ENCODE measurements at regions not wholly inside any gene's neighbourhood (a gene's known extent, or its start where the extent isn't known, plus 50 kb on each side); places are given as distances from the start of the nearest gene placed in this dataset.

GRCh38 chr2:145144131-145144728, 624.3 kb upstream of the ZEB2 start:
- no peak overlapping the region for H3K27ac Mint-ChIP-seq
- no peak overlapping the region for H3K4me3 Mint-ChIP-seq
- H3K9me3 Mint-ChIP-seq: no peaks in the 10 kb centered on the region
- DNase-seq (ENCODE audit: low spot score in 2 of 2) (no peak), ATAC-seq (ENCODE audit: low read depth) (no peak)
- no peaks in the 10 kb centered on the region for H3K4me1 Mint-ChIP-seq
- H3K27me3 Mint-ChIP-seq: no peaks in the 10 kb centered on the region
- H3K36me3 Mint-ChIP-seq: no peaks in the 10 kb centered on the region

DNA sequence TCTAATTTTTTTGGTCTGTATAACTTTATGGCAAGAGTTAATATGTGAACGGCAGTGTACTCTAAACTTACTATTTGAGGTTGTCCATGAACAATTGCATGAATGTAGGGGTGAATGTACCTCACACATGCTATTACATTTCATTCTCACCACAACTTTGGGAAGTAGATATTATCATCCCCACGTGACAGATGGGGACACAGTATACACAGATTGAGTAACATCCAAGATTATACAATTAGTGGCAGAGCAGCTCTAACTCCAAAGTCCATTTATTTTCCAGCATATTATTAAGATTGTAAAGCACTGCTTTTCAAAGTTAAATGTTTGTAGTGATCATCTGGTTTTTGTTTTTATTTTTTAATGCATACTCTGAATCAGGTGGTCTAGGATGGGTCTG, 622.1 kb upstream of the ZEB2 start:
- Mint-ChIP-seq H3K9me3 (no peaks in the 10 kb centered on the region), H3K4me3 (no peak overlapping the region), H3K27me3 (no peaks in the 10 kb centered on the region), H3K4me1 (no peaks in the 10 kb centered on the region), H3K27ac (no peak overlapping the region), H3K36me3 (no peaks in the 10 kb centered on the region)
- ATAC-seq (ENCODE audit: low read depth) (no peak), DNase-seq (ENCODE audit: low spot score in 2 of 2) (no peak)

DNA sequence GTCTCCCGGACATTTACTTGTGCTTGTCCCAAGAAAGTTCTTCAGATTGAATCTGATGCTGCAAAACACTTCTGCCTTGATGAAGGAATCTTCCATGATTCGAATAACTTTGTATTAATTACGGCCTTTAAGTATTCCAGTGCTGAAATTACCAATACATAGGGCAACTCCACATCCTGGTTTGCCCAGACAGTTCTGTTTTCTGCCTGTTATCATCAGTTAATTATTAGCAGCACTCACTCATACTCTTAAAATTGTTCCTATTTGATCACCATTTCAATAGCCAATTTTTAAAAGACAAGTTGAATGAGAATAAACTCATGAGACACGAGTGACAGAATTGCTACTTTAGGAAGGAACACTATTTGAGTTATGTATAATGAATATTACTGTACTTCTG, 620.7 kb upstream of the ZEB2 start:
- no peaks in the 10 kb centered on the region for H3K36me3 Mint-ChIP-seq
- H3K27me3 Mint-ChIP-seq: no peaks in the 10 kb centered on the region
- H3K4me3 Mint-ChIP-seq: no peak overlapping the region
- H3K27ac Mint-ChIP-seq: no peak overlapping the region
- DNase-seq (ENCODE audit: low spot score in 2 of 2): no peak
- no peaks in the 10 kb centered on the region for H3K4me1 Mint-ChIP-seq
- ATAC-seq (ENCODE audit: low read depth): no peak
- H3K9me3 Mint-ChIP-seq: no peaks in the 10 kb centered on the region

GRCh38 chr2:145138626-145139025, 618.7 kb upstream of the ZEB2 start:
- Mint-ChIP-seq H3K27ac (no peak overlapping the region), H3K4me1 (no peaks in the 10 kb centered on the region), H3K4me3 (no peak overlapping the region), H3K9me3 (no peaks in the 10 kb centered on the region), H3K36me3 (no peaks in the 10 kb centered on the region), H3K27me3 (no peaks in the 10 kb centered on the region)
- ATAC-seq (ENCODE audit: low read depth) (no peak), DNase-seq (ENCODE audit: low spot score in 2 of 2) (no peak)

DNA sequence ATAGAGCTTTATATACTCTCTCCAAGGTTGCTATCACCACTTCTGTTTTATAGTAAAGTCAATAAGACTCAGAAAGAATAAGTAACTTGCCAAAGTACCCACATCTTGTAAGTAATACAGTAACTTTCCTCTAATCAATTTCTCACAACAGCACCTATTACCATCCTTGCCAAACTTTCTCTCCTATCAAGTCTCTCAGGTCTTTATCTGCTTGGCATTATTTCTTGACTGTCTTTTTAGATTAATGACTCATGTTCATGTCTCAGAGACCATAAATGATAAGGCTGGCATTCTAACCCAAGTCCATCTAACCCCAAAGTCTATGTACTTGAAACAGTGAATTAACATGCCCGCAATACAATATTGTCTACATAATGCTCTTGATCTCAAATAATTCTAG, 618.0 kb upstream of the ZEB2 start:
- DNase-seq (ENCODE audit: low spot score in 2 of 2) (no peak), ATAC-seq (ENCODE audit: low read depth) (no peak)

DNA sequence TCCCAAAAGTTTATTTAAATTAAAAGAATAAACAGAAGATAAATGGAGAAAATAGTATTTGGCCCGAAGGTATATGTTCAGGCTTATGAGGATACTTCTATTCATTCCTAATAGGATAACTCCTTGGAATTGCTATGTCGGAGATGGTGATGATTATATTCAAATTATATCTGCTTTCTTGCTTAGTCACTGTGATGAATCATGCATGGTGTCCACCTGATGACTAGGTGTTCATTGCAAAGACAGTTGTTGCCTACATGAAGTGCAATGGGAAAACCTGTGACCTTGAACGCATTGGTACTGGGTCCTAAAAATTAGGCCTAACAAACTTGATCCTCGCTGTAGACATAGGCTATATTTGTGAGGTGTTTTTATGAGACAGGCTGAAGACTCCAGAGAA, 617.3 kb upstream of the ZEB2 start:
- Mint-ChIP-seq H3K27ac (no peak overlapping the region), H3K9me3 (no peaks in the 10 kb centered on the region), H3K27me3 (no peaks in the 10 kb centered on the region), H3K4me1 (no peaks in the 10 kb centered on the region), H3K36me3 (no peaks in the 10 kb centered on the region), H3K4me3 (no peak overlapping the region)
- no peak for DNase-seq (ENCODE audit: low spot score in 2 of 2)
- no peak for ATAC-seq (ENCODE audit: low read depth)

More for the DNA sequence above, 618.0 kb upstream of the ZEB2 start:
- no peak overlapping the region for H3K4me3 Mint-ChIP-seq
- no peaks in the 10 kb centered on the region for H3K4me1 Mint-ChIP-seq
- H3K36me3 Mint-ChIP-seq: no peaks in the 10 kb centered on the region
- H3K27ac Mint-ChIP-seq: no peak overlapping the region
- no peaks in the 10 kb centered on the region for H3K27me3 Mint-ChIP-seq
- no peaks in the 10 kb centered on the region for H3K9me3 Mint-ChIP-seq

DNA sequence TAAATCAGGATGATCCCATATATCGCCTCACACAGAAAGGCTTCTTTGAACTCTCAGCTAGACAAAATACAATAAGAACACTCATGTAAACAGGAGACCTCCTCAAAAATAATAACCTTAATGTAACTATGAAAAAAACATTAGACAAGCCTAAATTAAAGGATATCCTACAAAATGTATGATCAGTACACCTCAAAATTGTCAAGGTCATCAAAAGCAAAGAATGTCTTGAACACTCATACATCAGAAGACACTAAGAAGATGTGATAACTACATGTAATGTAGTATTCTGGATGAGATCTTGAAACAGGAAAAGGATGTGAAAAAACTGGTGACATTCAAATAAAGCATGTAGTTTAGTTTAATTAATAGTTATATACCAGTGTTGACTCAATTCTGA, 616.8 kb upstream of the ZEB2 start:
- Mint-ChIP-seq H3K4me3 (no peak overlapping the region), H3K27ac (no peak overlapping the region), H3K4me1 (no peaks in the 10 kb centered on the region), H3K27me3 (no peaks in the 10 kb centered on the region), H3K9me3 (no peaks in the 10 kb centered on the region), H3K36me3 (no peaks in the 10 kb centered on the region)
- DNase-seq (ENCODE audit: low spot score in 2 of 2) (no peak), ATAC-seq (ENCODE audit: low read depth) (no peak)

DNA sequence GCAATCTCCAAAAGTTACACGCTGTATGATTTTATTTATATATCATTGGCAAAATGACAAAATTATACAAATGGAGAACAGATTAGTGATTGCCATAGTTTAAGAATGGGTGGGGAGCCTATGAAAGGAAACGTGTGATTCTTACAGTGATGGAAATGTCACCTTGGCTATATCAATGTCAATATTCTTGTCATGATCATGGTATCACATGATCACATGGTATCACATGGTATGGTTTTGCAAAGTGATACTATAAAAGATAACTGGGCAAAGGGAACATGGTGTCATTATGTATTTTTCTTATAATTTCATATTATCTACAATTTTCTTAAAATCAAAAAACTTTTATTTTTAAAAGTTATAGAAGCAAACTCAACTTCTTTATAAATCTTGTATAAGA, 606.2 kb upstream of the ZEB2 start:
- no peaks in the 10 kb centered on the region for H3K9me3 Mint-ChIP-seq
- DNase-seq (ENCODE audit: low spot score in 2 of 2): no peak

DNA sequence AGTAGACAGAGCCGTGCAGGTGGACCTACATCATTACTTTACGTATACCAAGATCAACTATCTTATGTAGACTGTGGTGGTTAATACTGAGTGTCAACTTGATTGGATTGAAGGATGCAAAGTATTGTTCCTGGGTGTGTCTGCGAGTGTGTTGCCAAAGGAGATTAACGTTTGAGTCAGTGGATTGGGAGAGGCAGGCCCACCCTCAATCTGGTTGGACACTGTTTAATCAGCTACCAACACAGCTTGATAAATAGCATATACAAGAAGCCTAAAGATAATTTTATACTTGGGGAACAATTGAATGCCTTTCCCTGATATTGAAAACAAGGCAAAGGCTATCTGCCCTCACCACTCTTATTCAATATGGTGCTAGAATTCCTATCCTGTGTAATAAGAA, 604.2 kb upstream of the ZEB2 start:
- DNase-seq (ENCODE audit: low spot score in 2 of 2): no peak
- H3K4me1 Mint-ChIP-seq: peaks cover 6% of the 10 kb centered on the region
- H3K27ac Mint-ChIP-seq: no peak overlapping the region
- no peaks in the 10 kb centered on the region for H3K27me3 Mint-ChIP-seq
- no peaks in the 10 kb centered on the region for H3K36me3 Mint-ChIP-seq
- ATAC-seq (ENCODE audit: low read depth): no peak
- no peaks in the 10 kb centered on the region for H3K9me3 Mint-ChIP-seq
- no peak overlapping the region for H3K4me3 Mint-ChIP-seq

More for the DNA sequence above, 606.2 kb upstream of the ZEB2 start:
- Mint-ChIP-seq H3K27ac (no peak overlapping the region), H3K4me1 (no peaks in the 10 kb centered on the region), H3K36me3 (no peaks in the 10 kb centered on the region), H3K27me3 (no peaks in the 10 kb centered on the region), H3K4me3 (no peak overlapping the region)
- ATAC-seq (ENCODE audit: low read depth): no peak

DNA sequence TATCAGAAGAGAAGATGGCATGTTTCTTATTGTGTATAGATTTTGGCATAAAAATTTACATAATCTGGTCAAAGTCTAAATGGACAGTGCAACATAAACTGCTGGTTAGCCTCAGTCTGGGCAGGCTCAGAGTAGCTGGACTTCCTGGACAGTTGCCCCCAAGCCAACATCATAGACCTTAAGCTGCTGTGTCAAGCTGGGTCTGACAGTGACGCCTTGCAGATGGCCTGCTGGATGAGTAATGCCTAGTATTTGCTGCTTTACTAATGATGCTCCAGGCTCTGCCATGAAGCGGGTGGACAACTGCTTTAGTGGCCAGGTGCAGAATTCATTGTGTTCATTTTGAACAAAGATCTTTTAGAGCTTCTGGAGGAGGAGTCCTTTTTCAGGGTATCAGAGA, 603.7 kb upstream of the ZEB2 start:
- H3K9me3 Mint-ChIP-seq: no peaks in the 10 kb centered on the region
- H3K4me1 Mint-ChIP-seq: peaks cover 7% of the 10 kb centered on the region
- ATAC-seq (ENCODE audit: low read depth) (no peak), DNase-seq (ENCODE audit: low spot score in 2 of 2) (no peak)
- H3K27ac Mint-ChIP-seq: no peak overlapping the region
- H3K4me3 Mint-ChIP-seq: no peak overlapping the region
- no peaks in the 10 kb centered on the region for H3K27me3 Mint-ChIP-seq
- H3K36me3 Mint-ChIP-seq: no peaks in the 10 kb centered on the region

DNA sequence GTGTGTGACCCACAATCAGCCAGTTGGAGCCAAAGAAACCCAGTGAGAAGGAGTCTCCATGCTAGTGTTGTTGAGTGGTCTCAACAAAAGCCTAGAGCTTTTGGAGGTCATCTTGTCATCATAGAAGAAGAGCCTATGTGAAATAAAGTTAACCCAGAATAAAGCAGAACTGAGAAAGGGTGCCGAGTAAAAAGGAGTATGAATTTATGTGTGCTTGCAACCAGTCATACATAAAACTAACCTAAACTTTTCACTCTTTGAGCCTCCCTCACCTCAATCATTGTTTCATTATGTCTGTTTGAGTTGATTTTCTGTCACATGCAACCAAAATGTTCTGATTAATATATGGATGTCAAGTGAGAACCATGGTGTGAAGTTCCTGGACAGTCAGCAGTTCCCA, 599.3 kb upstream of the ZEB2 start:
- no peaks in the 10 kb centered on the region for H3K27me3 Mint-ChIP-seq
- H3K27ac Mint-ChIP-seq: no peak overlapping the region
- ATAC-seq (ENCODE audit: low read depth) (no peak), DNase-seq (ENCODE audit: low spot score in 2 of 2) (no peak)
- no peak overlapping the region for H3K4me3 Mint-ChIP-seq
- no peaks in the 10 kb centered on the region for H3K9me3 Mint-ChIP-seq
- peaks cover 8% of the 10 kb centered on the region for H3K4me1 Mint-ChIP-seq
- H3K36me3 Mint-ChIP-seq: no peaks in the 10 kb centered on the region

DNA sequence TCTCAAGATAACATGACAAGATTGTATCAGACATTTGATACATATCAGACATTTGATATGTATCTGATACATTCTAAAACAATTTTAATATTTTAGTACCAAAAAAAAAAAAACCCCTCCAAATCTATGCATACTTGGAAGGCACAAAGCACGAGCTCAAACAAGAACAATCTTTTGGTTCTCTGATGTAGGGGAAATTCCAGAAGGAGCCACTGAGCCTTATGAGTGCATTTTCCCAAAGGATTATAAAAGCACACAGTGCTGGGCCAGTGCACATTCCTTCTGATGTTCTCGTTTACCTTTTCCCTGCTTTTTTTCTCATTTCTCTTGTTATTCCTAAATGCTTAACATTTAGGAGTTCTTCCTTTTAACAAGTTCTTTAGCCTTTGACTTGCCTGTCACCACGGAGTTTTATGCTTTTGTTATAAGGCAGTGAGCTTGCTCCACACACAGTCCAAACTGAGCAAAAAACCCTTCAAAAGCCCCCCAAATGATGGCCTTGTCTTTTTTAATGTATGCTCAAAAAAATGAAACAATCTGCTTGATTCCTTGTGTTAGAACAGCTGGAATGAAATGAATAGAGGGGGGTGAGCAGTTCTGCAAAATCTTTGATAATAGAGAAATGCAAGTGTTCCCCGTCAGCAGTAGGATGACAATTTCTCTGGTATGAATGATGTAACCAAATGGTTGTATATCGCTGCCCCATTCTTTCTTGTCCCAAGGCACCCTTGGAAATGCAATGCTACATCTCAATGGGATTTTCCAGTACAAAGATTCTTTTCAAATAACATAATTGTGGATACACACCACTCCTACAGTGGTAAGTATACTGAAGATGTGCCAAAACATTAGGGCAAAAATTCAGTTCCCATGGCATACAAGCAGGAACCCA, 597.2 kb upstream of the ZEB2 start:
- Mint-ChIP-seq H3K27me3 (no peaks in the 10 kb centered on the region), H3K4me1 (peaks cover 8% of the 10 kb centered on the region), H3K36me3 (no peaks in the 10 kb centered on the region), H3K4me3 (no peak overlapping the region), H3K9me3 (no peaks in the 10 kb centered on the region), H3K27ac (no peak overlapping the region)
- DNase-seq (ENCODE audit: low spot score in 2 of 2): no peak
- ATAC-seq (ENCODE audit: low read depth): no peak

DNA sequence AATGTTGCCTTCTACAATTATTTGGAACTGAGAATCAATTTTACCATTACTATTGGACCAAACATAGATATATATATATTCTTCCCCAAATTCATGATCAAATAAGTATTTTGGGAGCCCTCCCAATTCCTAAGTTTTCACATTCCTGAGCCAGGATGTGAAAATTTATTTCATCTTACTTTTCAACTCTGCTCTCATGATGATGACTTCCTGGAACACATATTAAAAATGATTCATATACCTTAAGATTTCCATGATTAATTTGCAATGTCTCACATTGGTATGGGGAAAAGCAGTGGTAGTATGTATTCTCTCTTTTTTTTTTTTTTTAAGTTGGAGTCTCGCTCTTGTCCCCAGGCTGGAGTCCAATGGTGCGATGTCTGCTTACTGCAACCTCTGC, 596.1 kb upstream of the ZEB2 start:
- Mint-ChIP-seq H3K27me3 (no peaks in the 10 kb centered on the region), H3K36me3 (no peaks in the 10 kb centered on the region), H3K27ac (no peak overlapping the region), H3K4me3 (no peak overlapping the region), H3K9me3 (peaks cover 2% of the 10 kb centered on the region), H3K4me1 (peaks cover 8% of the 10 kb centered on the region)
- no peak for DNase-seq (ENCODE audit: low spot score in 2 of 2)
- no peak for ATAC-seq (ENCODE audit: low read depth)

DNA sequence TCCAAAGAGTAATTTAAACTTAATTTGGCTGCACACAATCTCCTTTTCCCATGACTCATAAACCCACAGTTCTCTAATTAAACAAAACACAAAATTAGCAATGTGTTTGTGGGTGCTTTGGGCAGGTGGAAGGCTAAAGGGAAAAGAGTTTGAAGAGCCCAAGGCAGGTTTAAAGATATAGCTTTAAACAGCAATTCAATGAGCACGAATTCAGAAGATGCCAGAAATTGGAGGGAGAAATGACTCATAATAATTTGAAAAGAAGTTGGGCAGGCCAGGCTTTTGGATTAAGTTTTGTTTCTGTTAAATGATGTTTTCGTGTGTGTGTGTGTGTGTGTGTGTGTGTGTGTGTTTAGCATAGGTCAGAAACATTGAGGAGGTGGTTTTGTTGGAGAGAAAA, 594.8 kb upstream of the ZEB2 start:
- DNase-seq (ENCODE audit: low spot score in 2 of 2): no peak
- Mint-ChIP-seq H3K27ac (no peak overlapping the region), H3K9me3 (peaks cover 2% of the 10 kb centered on the region), H3K4me3 (no peak overlapping the region), H3K36me3 (no peaks in the 10 kb centered on the region), H3K4me1 (peaks cover 7% of the 10 kb centered on the region), H3K27me3 (no peaks in the 10 kb centered on the region)
- ATAC-seq (ENCODE audit: low read depth): no peak

- Mint-ChIP-seq H3K27me3 (no peaks in the 10 kb centered on the region), H3K27ac (no peak overlapping the region), H3K9me3 (peaks cover 2% of the 10 kb centered on the region), H3K4me3 (no peak overlapping the region), H3K36me3 (no peaks in the 10 kb centered on the region), H3K4me1 (no peaks in the 10 kb centered on the region)
- DNase-seq (ENCODE audit: low spot score in 2 of 2): no peak
- no peak for ATAC-seq (ENCODE audit: low read depth)
These were observed 592.5 kb upstream of the ZEB2 start for GRCh38 chr2:145112467-145112866.

Measured in memory B cell (primary cell).